Breast epithelium (tissue), 4 donors: ENCODE measurements at regions not wholly inside any gene's neighbourhood (a gene's known extent, or its start where the extent isn't known, plus 50 kb on each side); places are given as distances from the start of the nearest gene placed in this dataset.

Experiments used
- DNase-seq, 2 donors: peaks; one replicate each; pipeline ENCODE4 v3.0.0-alpha.2; 2019; ENCODE audit warnings: low spot score in 2 of 2
- H3K27ac ChIP-seq, 2 donors: fragments of 200-600 bp; sonication (generic) in 1 of 2; one replicate each; pipeline ENCODE4 v1.5.1; 2016 to 2019; ENCODE audit warnings: mild to moderate bottlenecking in 1 of 2
- H3K27me3 ChIP-seq, 2 donors: fragments of 200-600 bp; sonication (generic) in 1 of 2; one replicate each; pipeline versions ENCODE4 v1.5.1 to v1.6.0; 2017 to 2019; ENCODE audit warnings: control low read depth in 1 of 2, mild to moderate bottlenecking in 1 of 2
- H3K36me3 ChIP-seq: fragments of 200-600 bp; one replicate; pipeline ENCODE4 v1.5.1; 2019
- H3K4me1 ChIP-seq, 2 donors: fragments of 200-600 bp; sonication (generic); one replicate each; pipeline ENCODE4 v1.5.1; 2016 to 2019; ENCODE audit warnings: control low read depth in 1 of 2
- H3K4me3 ChIP-seq, 3 donors: fragments of 200-600 bp; sonication (generic); 1 replicate in 2 of 3; 2 replicates in 1 of 3; pipeline ENCODE4 v1.5.1; 2016 to 2019; ENCODE audit warnings: mild to moderate bottlenecking in 3 of 3, moderate library complexity in 2 of 3
- H3K9me3 ChIP-seq, 2 donors: fragments of 200-600 bp; sonication (generic) in 1 of 2; one replicate each; pipeline ENCODE4 v1.5.1; 2016 to 2019; ENCODE audit warnings: control low read depth in 1 of 2
- CTCF ChIP-seq, 3 donors: fragments of 450-650 bp; IDR thresholded peaks; one replicate each; pipeline ENCODE4 v1.5.1; 2016 to 2017; ENCODE audit warnings: antibody characterized with exemption in 3 of 3, mild to moderate bottlenecking in 3 of 3, moderate library complexity in 3 of 3
- POLR2A ChIP-seq: fragments of 450-650 bp; IDR thresholded peaks from one replicate; pipeline ENCODE4 v1.6.1; 2016; ENCODE audit warnings: antibody characterized with exemption, mild to moderate bottlenecking, moderate library complexity
- POLR2AphosphoS5 ChIP-seq, 3 donors: sonication (generic); formaldehyde crosslinking; IDR thresholded peaks; one replicate each; pipeline ENCODE4 v1.6.1; 2017; ENCODE audit warnings: antibody characterized with exemption in 3 of 3
- intact Hi-C: fragments of 100-400 bp; cut with DNase I; formaldehyde crosslinking; loops from one replicate; pipeline ENCODE4 v1.15.1; 2023; ENCODE audit warnings: low total_unique reads

DNA sequence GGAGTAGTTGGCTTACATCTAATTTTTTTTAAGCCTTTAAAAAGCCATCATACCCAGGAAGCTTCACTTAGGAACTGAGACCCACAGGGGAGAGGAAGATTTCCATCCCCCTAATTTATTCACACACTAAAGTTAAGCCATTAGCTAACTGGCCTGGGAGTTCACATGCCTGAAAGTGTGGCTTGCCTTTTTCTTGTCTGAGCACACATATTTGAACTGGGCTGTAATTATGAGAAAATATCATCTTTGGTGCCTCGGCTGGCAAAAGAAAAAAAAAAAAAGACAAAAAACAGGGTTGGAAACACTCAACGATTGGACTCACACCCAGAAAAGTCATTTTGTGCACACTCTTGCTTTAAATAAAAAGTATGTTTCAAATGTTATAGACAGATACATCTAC is 847.3 kb downstream of the MAT2B start:
- H3K9me3 ChIP-seq: no peaks in the 10 kb centered on the region
- TF ChIP-seq POLR2AphosphoS5 (IDR thresholded peaks at IDR 0.05) (no peak), POLR2A (no peak), CTCF (IDR thresholded peaks at IDR 0.05) (no peak)
- no peaks in the 10 kb centered on the region for H3K27me3 ChIP-seq
- H3K36me3 ChIP-seq: no peaks in the 10 kb centered on the region
- intact Hi-C loops: no loop called here
- H3K27ac ChIP-seq: no peak overlapping the region
- H3K4me3 ChIP-seq: no peak overlapping the region
- no peaks in the 10 kb centered on the region for H3K4me1 ChIP-seq
- no peak for DNase-seq

DNA sequence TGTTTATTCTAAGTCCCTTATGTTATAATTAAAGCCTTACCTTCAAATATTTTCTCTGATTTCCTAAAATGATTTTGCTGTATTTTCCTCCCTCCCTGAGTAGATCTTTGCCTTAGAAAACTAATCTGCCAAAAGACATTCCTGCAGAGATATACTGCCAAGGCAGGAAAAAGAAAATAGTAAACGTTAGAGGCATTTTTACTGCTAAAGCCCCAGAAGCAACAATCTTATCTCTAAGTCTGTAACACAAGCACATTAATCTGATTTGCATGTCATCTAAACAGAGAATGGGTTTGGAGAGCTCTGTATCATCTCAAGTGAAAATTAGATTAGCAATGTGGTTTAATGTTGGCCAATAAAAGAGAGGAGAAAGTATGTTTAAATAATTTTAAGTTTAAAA is 847.7 kb downstream of the MAT2B start:
- intact Hi-C loops: no loop called here
- DNase-seq: no peak
- Histone ChIP-seq H3K27me3 (no peaks in the 10 kb centered on the region), H3K4me1 (no peaks in the 10 kb centered on the region), H3K4me3 (no peak overlapping the region), H3K27ac (no peak overlapping the region), H3K9me3 (no peaks in the 10 kb centered on the region), H3K36me3 (no peaks in the 10 kb centered on the region)
- no peak for TF ChIP-seq POLR2AphosphoS5 (IDR thresholded peaks at IDR 0.05)
- no peak for TF ChIP-seq POLR2A
- TF ChIP-seq CTCF (IDR thresholded peaks at IDR 0.05): no peak

GRCh38 chr5:164354139-164354751 is 848.8 kb downstream of the MAT2B start:
- intact Hi-C loops: no loop called here
- Histone ChIP-seq H3K9me3 (no peaks in the 10 kb centered on the region), H3K27ac (no peak overlapping the region), H3K27me3 (no peaks in the 10 kb centered on the region), H3K4me3 (no peak overlapping the region), H3K36me3 (no peaks in the 10 kb centered on the region), H3K4me1 (no peaks in the 10 kb centered on the region)
- no peak for DNase-seq
- TF ChIP-seq CTCF (IDR thresholded peaks at IDR 0.05): no peak
- no peak for TF ChIP-seq POLR2A
- TF ChIP-seq POLR2AphosphoS5 (IDR thresholded peaks at IDR 0.05): no peak

- H3K4me1 ChIP-seq: no peaks in the 10 kb centered on the region
- intact Hi-C loops: no loop called here
Measured at GRCh38 chr5:164355267-164355830, 849.9 kb downstream of the MAT2B start.

More at GRCh38 chr5:164355267-164355830, 849.9 kb downstream of the MAT2B start:
- DNase-seq: no peak
- Histone ChIP-seq H3K27ac (no peak overlapping the region), H3K36me3 (no peaks in the 10 kb centered on the region), H3K27me3 (no peaks in the 10 kb centered on the region), H3K4me3 (no peak overlapping the region), H3K9me3 (no peaks in the 10 kb centered on the region)
- TF ChIP-seq POLR2AphosphoS5 (IDR thresholded peaks at IDR 0.05) (no peak), POLR2A (no peak), CTCF (IDR thresholded peaks at IDR 0.05) (no peak)
